Keratinocyte (primary cell): ENCODE measurements at regions not wholly inside any gene's neighbourhood (a gene's known extent, or its start where the extent isn't known, plus 50 kb on each side); places are given as distances from the start of the nearest gene placed in this dataset.

Experiments used
- DNase-seq: peaks from one replicate; pipeline ENCODE4 v3.0.0-alpha.2; 2011; ENCODE audit warnings: low read depth, missing footprints, low spot score
- FAIRE-seq: peaks from 2 replicates; lab custom pipeline; 2011; peaks lifted over from hg19 to GRCh38; lab: Jason Lieb, UNC
- H2AFZ ChIP-seq: 2 replicates; pipeline ENCODE4 v1.6.0; 2012; ENCODE audit warnings: low read length, control low read depth, inconsistent platforms; ENCODE audit not compliant: control insufficient read depth
- H3K27ac ChIP-seq: 2 replicates; pipeline ENCODE4 v1.5.1; 2011; ENCODE audit warnings: low read length; ENCODE audit not compliant: control insufficient read depth, insufficient read depth
- H3K27me3 ChIP-seq: 3 replicates; pipeline ENCODE4 v1.6.0; 2011; ENCODE audit warnings: low read length; ENCODE audit not compliant: control insufficient read depth, insufficient read depth; ENCODE audit errors: extremely low read depth
- H3K36me3 ChIP-seq, 2 experiments: 2 replicates in 1 of 2; 3 replicates in 1 of 2; pipeline ENCODE4 v1.5.1; 2011; ENCODE audit warnings: low read length in 2 of 2, mild to moderate bottlenecking in 1 of 2; ENCODE audit not compliant: control insufficient read depth in 2 of 2, insufficient read depth in 2 of 2; ENCODE audit errors: extremely low read depth in 1 of 2
- H3K4me1 ChIP-seq: 3 replicates; pipeline ENCODE4 v1.5.1; 2011; ENCODE audit warnings: low read length; ENCODE audit not compliant: control insufficient read depth, insufficient read depth; ENCODE audit errors: extremely low read depth
- H3K4me2 ChIP-seq: 3 replicates; pipeline ENCODE4 v1.6.0; 2011; ENCODE audit warnings: low read depth, low read length; ENCODE audit not compliant: control insufficient read depth, insufficient read depth; ENCODE audit errors: extremely low read depth
- H3K4me3 ChIP-seq, 3 experiments: fragments of 200-600 bp in 1 of 3; sonication (generic) in 1 of 3; 2 replicates in 2 of 3; 3 replicates in 1 of 3; pipeline ENCODE4 v1.5.1; 2011 to 2016; ENCODE audit warnings: low read length in 3 of 3, mild to moderate bottlenecking in 3 of 3, control low read depth in 2 of 3, inconsistent platforms in 1 of 3, low read depth in 1 of 3, mixed read lengths in 1 of 3, mixed run types in 1 of 3, moderate library complexity in 1 of 3; ENCODE audit not compliant: control insufficient read depth in 2 of 3, insufficient read depth in 2 of 3; ENCODE audit errors: extremely low read depth in 1 of 3
- H3K79me2 ChIP-seq: 2 replicates; pipeline ENCODE4 v1.6.0; 2012; ENCODE audit warnings: low read length; ENCODE audit not compliant: control insufficient read depth, insufficient read depth
- H3K9ac ChIP-seq: 3 replicates; pipeline ENCODE4 v1.6.0; 2011; ENCODE audit warnings: low read length; ENCODE audit not compliant: control insufficient read depth, insufficient read depth; ENCODE audit errors: extremely low read depth
- H3K9me1 ChIP-seq: 3 replicates; pipeline ENCODE4 v1.6.0; 2011; ENCODE audit warnings: low read length; ENCODE audit not compliant: control insufficient read depth, insufficient read depth; ENCODE audit errors: extremely low read depth
- H3K9me3 ChIP-seq: 2 replicates; pipeline ENCODE4 v1.5.1; 2012; ENCODE audit warnings: low read depth, low read length; ENCODE audit not compliant: control insufficient read depth
- H4K20me1 ChIP-seq: 3 replicates; pipeline ENCODE4 v1.6.0; 2011; ENCODE audit warnings: low read length; ENCODE audit not compliant: control insufficient read depth, insufficient read depth; ENCODE audit errors: extremely low read depth
- CTCF ChIP-seq, 3 experiments: IDR thresholded peaks in 1 of 3; conservative IDR thresholded peaks in 1 of 3; optimal IDR thresholded peaks in 1 of 3; 2 replicates in 2 of 3; 3 replicates in 1 of 3; pipeline versions ENCODE3 to v1.5.1; 2011; ENCODE audit warnings: low read length in 3 of 3, mild to moderate bottlenecking in 3 of 3, moderate library complexity in 2 of 3, control low read depth in 1 of 3, inconsistent platforms in 1 of 3; ENCODE audit not compliant: insufficient read depth in 2 of 3; ENCODE audit errors: extremely low read depth in 1 of 3
- EZH2 ChIP-seq: IDR thresholded peaks from one replicate; pipeline ENCODE4 v1.6.1; 2012; ENCODE audit warnings: inconsistent platforms, mild to moderate bottlenecking, low read length, moderate library complexity
- dilution Hi-C: fragments of 300-500 bp; cut with MboI; formaldehyde crosslinking; loops from one replicate; pipeline ENCODE4 v1.7.0; 2020; ENCODE audit warnings: low sequenced_read_pairs; ENCODE audit not compliant: extremely low pct_ligation_motif_present

- no peak overlapping the region for H2AFZ ChIP-seq
These were observed 86.8 kb upstream of the KMT2C start for GRCh38 chr7:152522571-152523067.

GRCh38 chr7:152521420-152522337 is 85.9 kb upstream of the KMT2C start:
- dilution Hi-C loops = no loop called here
- Histone ChIP-seq H3K4me2 (no peak overlapping the region), H3K79me2 (no peaks in the 10 kb centered on the region), H3K4me3 (no peak overlapping the region), H3K4me1 (no peaks in the 10 kb centered on the region), H3K27me3 (no peaks in the 10 kb centered on the region), H3K9me1 (no peaks in the 10 kb centered on the region), H3K9me3 (no peaks in the 10 kb centered on the region), H3K27ac (no peak overlapping the region), H3K36me3 (no peaks in the 10 kb centered on the region), H3K9ac (no peak overlapping the region), H4K20me1 (no peaks in the 10 kb centered on the region), H2AFZ (no peak overlapping the region)
- no peak for TF ChIP-seq EZH2
- TF ChIP-seq CTCF (optimal IDR thresholded peaks at IDR 0.05 in 1 of 3, IDR thresholded peaks at IDR 0.05 in 1 of 3, conservative IDR thresholded peaks at IDR 0.05 in 1 of 3; ENCODE audit: extremely low read depth in 1 of 3, insufficient read depth in 2 of 3, low read length in 3 of 3) = no peak
- FAIRE-seq = no peak
- no peak for DNase-seq

More at GRCh38 chr7:152522571-152523067, 86.8 kb upstream of the KMT2C start:
- no peaks in the 10 kb centered on the region for H3K4me1 ChIP-seq
- no peak overlapping the region for H3K4me3 ChIP-seq
- no peak overlapping the region for H3K27ac ChIP-seq
- no peaks in the 10 kb centered on the region for H3K27me3 ChIP-seq
- H3K9me1 ChIP-seq = no peaks in the 10 kb centered on the region
- no peaks in the 10 kb centered on the region for H3K79me2 ChIP-seq
- H3K36me3 ChIP-seq = no peaks in the 10 kb centered on the region
- H4K20me1 ChIP-seq = no peaks in the 10 kb centered on the region
- DNase-seq (no peak), FAIRE-seq (no peak)
- dilution Hi-C loops = no loop called here
- no peak overlapping the region for H3K9ac ChIP-seq
- no peak for TF ChIP-seq CTCF (optimal IDR thresholded peaks at IDR 0.05 in 1 of 3, IDR thresholded peaks at IDR 0.05 in 1 of 3, conservative IDR thresholded peaks at IDR 0.05 in 1 of 3; ENCODE audit: extremely low read depth in 1 of 3, insufficient read depth in 2 of 3, low read length in 3 of 3)
- no peak for TF ChIP-seq EZH2
- no peak overlapping the region for H3K4me2 ChIP-seq
- no peaks in the 10 kb centered on the region for H3K9me3 ChIP-seq
